Uterus (tissue), 3 donors: ENCODE measurements at regions not wholly inside any gene's neighbourhood (a gene's known extent, or its start where the extent isn't known, plus 50 kb on each side); places are given as distances from the start of the nearest gene placed in this dataset.

Experiments
- DNase-seq, 2 donors: peaks; one replicate each; pipeline ENCODE4 v3.0.0-alpha.2; 2019 to 2020
- H3K27ac ChIP-seq, 2 donors: fragments of 200-600 bp; sonication (generic); 1 replicate in 1 of 2; 2 replicates in 1 of 2; pipeline ENCODE4 v1.5.1; 2016 to 2018
- H3K27me3 ChIP-seq, 2 donors: fragments of 200-600 bp; sonication (generic); one replicate each; pipeline ENCODE4 v1.5.1; 2018 to 2019; ENCODE audit warnings: control low read depth in 1 of 2
- H3K36me3 ChIP-seq, 2 donors: fragments of 200-600 bp; sonication (generic); one replicate each; pipeline ENCODE4 v1.5.1; 2019; ENCODE audit warnings: control low read depth in 1 of 2
- H3K4me1 ChIP-seq, 2 donors: fragments of 200-600 bp; sonication (generic); one replicate each; pipeline ENCODE4 v1.5.1; 2018 to 2019; ENCODE audit warnings: control low read depth in 1 of 2
- H3K4me3 ChIP-seq, 2 donors: fragments of 200-600 bp; sonication (generic); 1 replicate in 1 of 2; 2 replicates in 1 of 2; pipeline ENCODE4 v1.5.1; 2018 to 2019; ENCODE audit warnings: mild to moderate bottlenecking in 1 of 2
- H3K9me3 ChIP-seq, 2 donors: fragments of 200-600 bp; sonication (generic); one replicate each; pipeline ENCODE4 v1.5.1; 2019; ENCODE audit warnings: control low read depth in 1 of 2
- CTCF ChIP-seq, 4 experiments: fragments of 200-600 bp in 2 of 4; fragments of 450-650 bp in 2 of 4; sonication (generic) in 2 of 4; IDR thresholded peaks; one replicate each; pipeline ENCODE4 v1.5.1; 2016 to 2019; ENCODE audit warnings: antibody characterized with exemption in 4 of 4, mild to moderate bottlenecking in 2 of 4, moderate library complexity in 1 of 4
- POLR2A ChIP-seq, 2 donors: fragments of 450-650 bp; IDR thresholded peaks; one replicate each; pipeline ENCODE4 v1.6.1; 2016; ENCODE audit warnings: antibody characterized with exemption in 2 of 2, mild to moderate bottlenecking in 1 of 2, moderate library complexity in 1 of 2
- intact Hi-C: fragments of 100-400 bp; cut with DNase I; formaldehyde crosslinking; loops from one replicate; pipeline ENCODE4 v1.15.1; 2023; ENCODE audit warnings: low total_unique reads
- donor health status: DM: yes; HTN: yes; CAD: no.

GRCh38 chr1:78247079-78247478 lies 201.3 kb downstream of the GIPC2 start:
- TF ChIP-seq POLR2A (IDR thresholded peaks at IDR 0.05): no peak
- TF ChIP-seq CTCF (IDR thresholded peaks at IDR 0.05): no peak
- Histone ChIP-seq H3K9me3 (no peaks in the 10 kb centered on the region), H3K4me1 (no peaks in the 10 kb centered on the region), H3K27me3 (no peaks in the 10 kb centered on the region), H3K4me3 (no peak overlapping the region), H3K36me3 (no peaks in the 10 kb centered on the region), H3K27ac (no peak overlapping the region)
- intact Hi-C loops: no loop called here
- DNase-seq: no peak

GRCh38 chr1:78250201-78250600 lies 204.4 kb downstream of the GIPC2 start:
- H3K27me3 ChIP-seq: no peaks in the 10 kb centered on the region
- no peaks in the 10 kb centered on the region for H3K4me1 ChIP-seq
- DNase-seq: no peak
- intact Hi-C loops: no loop called here
- no peak for TF ChIP-seq CTCF (IDR thresholded peaks at IDR 0.05)
- TF ChIP-seq POLR2A (IDR thresholded peaks at IDR 0.05): no peak
- no peaks in the 10 kb centered on the region for H3K9me3 ChIP-seq
- H3K36me3 ChIP-seq: no peaks in the 10 kb centered on the region
- H3K27ac ChIP-seq: no peak overlapping the region
- no peak overlapping the region for H3K4me3 ChIP-seq

- Histone ChIP-seq H3K4me1 (no peaks in the 10 kb centered on the region), H3K9me3 (no peaks in the 10 kb centered on the region), H3K27ac (no peak overlapping the region), H3K4me3 (no peak overlapping the region), H3K27me3 (no peaks in the 10 kb centered on the region), H3K36me3 (no peaks in the 10 kb centered on the region)
- TF ChIP-seq POLR2A (IDR thresholded peaks at IDR 0.05) (no peak), CTCF (IDR thresholded peaks at IDR 0.05) (no peak)
- intact Hi-C loops: no loop called here
- DNase-seq: no peak
Observed at GRCh38 chr1:78254517-78254916, 208.8 kb downstream of the GIPC2 start.

- H3K27ac ChIP-seq: no peak overlapping the region
Observed at GRCh38 chr1:78255383-78255782, 209.6 kb downstream of the GIPC2 start.

GRCh38 chr1:78255846-78256245 lies 210.1 kb downstream of the GIPC2 start:
- Histone ChIP-seq H3K27me3 (no peaks in the 10 kb centered on the region), H3K27ac (no peak overlapping the region), H3K9me3 (no peaks in the 10 kb centered on the region), H3K4me1 (no peaks in the 10 kb centered on the region), H3K4me3 (no peak overlapping the region), H3K36me3 (no peaks in the 10 kb centered on the region)
- intact Hi-C loops: no loop called here
- no peak for DNase-seq
- TF ChIP-seq CTCF (IDR thresholded peaks at IDR 0.05): no peak
- no peak for TF ChIP-seq POLR2A (IDR thresholded peaks at IDR 0.05)

More at GRCh38 chr1:78255383-78255782, 209.6 kb downstream of the GIPC2 start:
- Histone ChIP-seq H3K4me3 (no peak overlapping the region), H3K4me1 (no peaks in the 10 kb centered on the region), H3K36me3 (no peaks in the 10 kb centered on the region), H3K9me3 (no peaks in the 10 kb centered on the region), H3K27me3 (no peaks in the 10 kb centered on the region)
- no peak for DNase-seq
- intact Hi-C loops: no loop called here
- TF ChIP-seq POLR2A (IDR thresholded peaks at IDR 0.05) (no peak), CTCF (IDR thresholded peaks at IDR 0.05) (no peak)
